ENCODE measurements at regions not wholly inside any gene's neighbourhood (a gene's known extent, or its start where the extent isn't known, plus 50 kb on each side); places are given as distances from the start of the nearest gene placed in this dataset.

- no peaks in the 10 kb centered on the region for H3K4me1 ChIP-seq (ENCODE audit: insufficient read depth, insufficient read length)
- TF ChIP-seq YY1 (IDR thresholded peaks at IDR 0.05; ENCODE audit: insufficient read depth, insufficient read length), result no peak
- no peak for TF ChIP-seq ZNF274 (IDR thresholded peaks at IDR 0.05; ENCODE audit: low read depth, low read length)
- no peak for TF ChIP-seq SUZ12 (IDR thresholded peaks at IDR 0.05; ENCODE audit: extremely low read depth, insufficient read depth, insufficient read length)
- no peak for DNase-seq (ENCODE audit: low read depth, low spot score)
- no peak overlapping the region for H3K9ac ChIP-seq (ENCODE audit: insufficient read length, low read depth)
- H3K9me3 ChIP-seq (ENCODE audit: insufficient read depth, low read length), result 0 out of 2 replicates have a peak, but pooled peaks cover 6% of the 10 kb centered on the region
- H3K4me3 ChIP-seq (ENCODE audit: insufficient read length, low read depth), result no peak overlapping the region
- H3K27me3 ChIP-seq (ENCODE audit: insufficient read depth, insufficient read length), result no peaks in the 10 kb centered on the region
- H3K36me3 ChIP-seq (ENCODE audit: insufficient read depth, insufficient read length, low read length), result no peaks in the 10 kb centered on the region
Measured at GRCh38 chr16:6031102-6031501, 933.5 kb upstream of the EEF2KMT start.

- no peaks in the 10 kb centered on the region for H3K9me3 ChIP-seq (ENCODE audit: insufficient read depth, low read length)
- H3K4me3 ChIP-seq (ENCODE audit: insufficient read length, low read depth), result no peak overlapping the region
- no peaks in the 10 kb centered on the region for H3K36me3 ChIP-seq (ENCODE audit: insufficient read depth, insufficient read length, low read length)
- TF ChIP-seq ZNF274 (IDR thresholded peaks at IDR 0.05; ENCODE audit: low read depth, low read length) (no peak), SUZ12 (IDR thresholded peaks at IDR 0.05; ENCODE audit: extremely low read depth, insufficient read depth, insufficient read length) (no peak), YY1 (IDR thresholded peaks at IDR 0.05; ENCODE audit: insufficient read depth, insufficient read length) (no peak)
- no peak overlapping the region for H3K9ac ChIP-seq (ENCODE audit: insufficient read length, low read depth)
- DNase-seq (ENCODE audit: low read depth, low spot score), result no peak
- no peaks in the 10 kb centered on the region for H3K4me1 ChIP-seq (ENCODE audit: insufficient read depth, insufficient read length)
- no peaks in the 10 kb centered on the region for H3K27me3 ChIP-seq (ENCODE audit: insufficient read depth, insufficient read length)
Measured at GRCh38 chr16:6027733-6028132, 930.1 kb upstream of the EEF2KMT start.

- Histone ChIP-seq H3K36me3 (ENCODE audit: insufficient read depth, insufficient read length, low read length) (no peaks in the 10 kb centered on the region), H3K4me1 (ENCODE audit: insufficient read depth, insufficient read length) (no peaks in the 10 kb centered on the region), H3K27me3 (ENCODE audit: insufficient read depth, insufficient read length) (peaks cover 37% of the 10 kb centered on the region), H3K9me3 (ENCODE audit: insufficient read depth, low read length) (no peaks in the 10 kb centered on the region), H3K9ac (ENCODE audit: insufficient read length, low read depth) (no peak overlapping the region), H3K4me3 (ENCODE audit: insufficient read length, low read depth) (no peak overlapping the region)
- no peak for DNase-seq (ENCODE audit: low read depth, low spot score)
- TF ChIP-seq SUZ12 (IDR thresholded peaks at IDR 0.05; ENCODE audit: extremely low read depth, insufficient read depth, insufficient read length) (no peak), YY1 (IDR thresholded peaks at IDR 0.05; ENCODE audit: insufficient read depth, insufficient read length) (no peak), ZNF274 (IDR thresholded peaks at IDR 0.05; ENCODE audit: low read depth, low read length) (no peak)
Measured at GRCh38 chr16:6023449-6023848, 925.9 kb upstream of the EEF2KMT start.

GRCh38 chr16:6021276-6021943 lies 923.8 kb upstream of the EEF2KMT start:
- no peak for DNase-seq (ENCODE audit: low read depth, low spot score)
- Histone ChIP-seq H3K4me1 (ENCODE audit: insufficient read depth, insufficient read length) (no peaks in the 10 kb centered on the region), H3K27me3 (ENCODE audit: insufficient read depth, insufficient read length) (peaks cover 56% of the 10 kb centered on the region), H3K9ac (ENCODE audit: insufficient read length, low read depth) (no peak overlapping the region), H3K4me3 (ENCODE audit: insufficient read length, low read depth) (no peak overlapping the region), H3K36me3 (ENCODE audit: insufficient read depth, insufficient read length, low read length) (no peaks in the 10 kb centered on the region), H3K9me3 (ENCODE audit: insufficient read depth, low read length) (no peaks in the 10 kb centered on the region)
- TF ChIP-seq YY1 (IDR thresholded peaks at IDR 0.05; ENCODE audit: insufficient read depth, insufficient read length), result no peak
- no peak for TF ChIP-seq ZNF274 (IDR thresholded peaks at IDR 0.05; ENCODE audit: low read depth, low read length)
- no peak for TF ChIP-seq SUZ12 (IDR thresholded peaks at IDR 0.05; ENCODE audit: extremely low read depth, insufficient read depth, insufficient read length)

GRCh38 chr16:6020162-6020985 lies 922.8 kb upstream of the EEF2KMT start:
- Histone ChIP-seq H3K27me3 (ENCODE audit: insufficient read depth, insufficient read length) (peaks cover 56% of the 10 kb centered on the region), H3K9me3 (ENCODE audit: insufficient read depth, low read length) (no peaks in the 10 kb centered on the region), H3K36me3 (ENCODE audit: insufficient read depth, insufficient read length, low read length) (no peaks in the 10 kb centered on the region), H3K4me1 (ENCODE audit: insufficient read depth, insufficient read length) (no peaks in the 10 kb centered on the region), H3K9ac (ENCODE audit: insufficient read length, low read depth) (peak overlapping the region; percentile 73), H3K4me3 (ENCODE audit: insufficient read length, low read depth) (peak overlapping the region; percentile 64)
- no peak for TF ChIP-seq SUZ12 (IDR thresholded peaks at IDR 0.05; ENCODE audit: extremely low read depth, insufficient read depth, insufficient read length)
- no peak for TF ChIP-seq ZNF274 (IDR thresholded peaks at IDR 0.05; ENCODE audit: low read depth, low read length)
- no peak for TF ChIP-seq YY1 (IDR thresholded peaks at IDR 0.05; ENCODE audit: insufficient read depth, insufficient read length)
- DNase-seq (ENCODE audit: low read depth, low spot score), result no peak

- no peaks in the 10 kb centered on the region for H3K9me3 ChIP-seq (ENCODE audit: insufficient read depth, low read length)
- peaks cover 56% of the 10 kb centered on the region for H3K27me3 ChIP-seq (ENCODE audit: insufficient read depth, insufficient read length)
- peak overlapping the region; percentile 73 for H3K9ac ChIP-seq (ENCODE audit: insufficient read length, low read depth)
- no peaks in the 10 kb centered on the region for H3K36me3 ChIP-seq (ENCODE audit: insufficient read depth, insufficient read length, low read length)
- H3K4me3 ChIP-seq (ENCODE audit: insufficient read length, low read depth), result peak overlapping the region; percentile 64
- no peaks in the 10 kb centered on the region for H3K4me1 ChIP-seq (ENCODE audit: insufficient read depth, insufficient read length)
- TF ChIP-seq SUZ12 (IDR thresholded peaks at IDR 0.05; ENCODE audit: extremely low read depth, insufficient read depth, insufficient read length), result no peak
- TF ChIP-seq ZNF274 (IDR thresholded peaks at IDR 0.05; ENCODE audit: low read depth, low read length), result no peak
- no peak for TF ChIP-seq YY1 (IDR thresholded peaks at IDR 0.05; ENCODE audit: insufficient read depth, insufficient read length)
- peak; percentile 23 for DNase-seq (ENCODE audit: low read depth, low spot score)
Measured at GRCh38 chr16:6019490-6019991, 921.9 kb upstream of the EEF2KMT start.
